ENCODE measurements at regions not wholly inside any gene's neighbourhood (a gene's known extent, or its start where the extent isn't known, plus 50 kb on each side); places are given as distances from the start of the nearest gene placed in this dataset.

- H3K36me3 ChIP-seq (ENCODE audit: insufficient read depth, insufficient read length, low read length), result no peaks in the 10 kb centered on the region
- TF ChIP-seq SUZ12 (IDR thresholded peaks at IDR 0.05; ENCODE audit: extremely low read depth, insufficient read depth, insufficient read length) (no peak), ZNF274 (IDR thresholded peaks at IDR 0.05; ENCODE audit: low read depth, low read length) (no peak), YY1 (IDR thresholded peaks at IDR 0.05; ENCODE audit: insufficient read depth, insufficient read length) (no peak)
- DNase-seq (ENCODE audit: low read depth, low spot score), result no peak
- no peaks in the 10 kb centered on the region for H3K4me1 ChIP-seq (ENCODE audit: insufficient read depth, insufficient read length)
- no peaks in the 10 kb centered on the region for H3K27me3 ChIP-seq (ENCODE audit: insufficient read depth, insufficient read length)
- H3K4me3 ChIP-seq (ENCODE audit: insufficient read length, low read depth), result no peak overlapping the region
- H3K9ac ChIP-seq (ENCODE audit: insufficient read length, low read depth), result no peak overlapping the region
- H3K9me3 ChIP-seq (ENCODE audit: insufficient read depth, low read length), result no peaks in the 10 kb centered on the region
These were observed 510.4 kb downstream of the PCDH7 start for GRCh38 chr4:31230594-31230993.

GRCh38 chr4:31234494-31234893, 514.3 kb downstream of the PCDH7 start:
- Histone ChIP-seq H3K4me1 (ENCODE audit: insufficient read depth, insufficient read length) (no peaks in the 10 kb centered on the region), H3K36me3 (ENCODE audit: insufficient read depth, insufficient read length, low read length) (no peaks in the 10 kb centered on the region), H3K4me3 (ENCODE audit: insufficient read length, low read depth) (no peak overlapping the region), H3K9me3 (ENCODE audit: insufficient read depth, low read length) (no peaks in the 10 kb centered on the region), H3K9ac (ENCODE audit: insufficient read length, low read depth) (no peak overlapping the region), H3K27me3 (ENCODE audit: insufficient read depth, insufficient read length) (no peaks in the 10 kb centered on the region)
- DNase-seq (ENCODE audit: low read depth, low spot score), result no peak
- no peak for TF ChIP-seq ZNF274 (IDR thresholded peaks at IDR 0.05; ENCODE audit: low read depth, low read length)
- no peak for TF ChIP-seq SUZ12 (IDR thresholded peaks at IDR 0.05; ENCODE audit: extremely low read depth, insufficient read depth, insufficient read length)
- no peak for TF ChIP-seq YY1 (IDR thresholded peaks at IDR 0.05; ENCODE audit: insufficient read depth, insufficient read length)

- Histone ChIP-seq H3K36me3 (ENCODE audit: insufficient read depth, insufficient read length, low read length) (no peaks in the 10 kb centered on the region), H3K9ac (ENCODE audit: insufficient read length, low read depth) (no peak overlapping the region), H3K4me3 (ENCODE audit: insufficient read length, low read depth) (no peak overlapping the region), H3K9me3 (ENCODE audit: insufficient read depth, low read length) (no peaks in the 10 kb centered on the region), H3K27me3 (ENCODE audit: insufficient read depth, insufficient read length) (no peaks in the 10 kb centered on the region), H3K4me1 (ENCODE audit: insufficient read depth, insufficient read length) (no peaks in the 10 kb centered on the region)
- DNase-seq (ENCODE audit: low read depth, low spot score), result no peak
- TF ChIP-seq ZNF274 (IDR thresholded peaks at IDR 0.05; ENCODE audit: low read depth, low read length), result no peak
These were observed 514.7 kb downstream of the PCDH7 start for GRCh38 chr4:31234901-31235300.

- Histone ChIP-seq H3K36me3 (ENCODE audit: insufficient read depth, insufficient read length, low read length) (no peaks in the 10 kb centered on the region), H3K27me3 (ENCODE audit: insufficient read depth, insufficient read length) (no peaks in the 10 kb centered on the region), H3K9me3 (ENCODE audit: insufficient read depth, low read length) (no peaks in the 10 kb centered on the region), H3K4me1 (ENCODE audit: insufficient read depth, insufficient read length) (no peaks in the 10 kb centered on the region), H3K9ac (ENCODE audit: insufficient read length, low read depth) (no peak overlapping the region), H3K4me3 (ENCODE audit: insufficient read length, low read depth) (no peak overlapping the region)
- DNase-seq (ENCODE audit: low read depth, low spot score), result no peak
- no peak for TF ChIP-seq ZNF274 (IDR thresholded peaks at IDR 0.05; ENCODE audit: low read depth, low read length)
- no peak for TF ChIP-seq YY1 (IDR thresholded peaks at IDR 0.05; ENCODE audit: insufficient read depth, insufficient read length)
- no peak for TF ChIP-seq SUZ12 (IDR thresholded peaks at IDR 0.05; ENCODE audit: extremely low read depth, insufficient read depth, insufficient read length)
These were observed 516.0 kb downstream of the PCDH7 start for GRCh38 chr4:31236020-31236638.

GRCh38 chr4:31236639-31237173, 516.5 kb downstream of the PCDH7 start:
- TF ChIP-seq ZNF274 (IDR thresholded peaks at IDR 0.05; ENCODE audit: low read depth, low read length), result no peak
- TF ChIP-seq SUZ12 (IDR thresholded peaks at IDR 0.05; ENCODE audit: extremely low read depth, insufficient read depth, insufficient read length), result no peak
- no peak for TF ChIP-seq YY1 (IDR thresholded peaks at IDR 0.05; ENCODE audit: insufficient read depth, insufficient read length)
- Histone ChIP-seq H3K4me1 (ENCODE audit: insufficient read depth, insufficient read length) (no peaks in the 10 kb centered on the region), H3K9me3 (ENCODE audit: insufficient read depth, low read length) (no peaks in the 10 kb centered on the region), H3K4me3 (ENCODE audit: insufficient read length, low read depth) (no peak overlapping the region), H3K36me3 (ENCODE audit: insufficient read depth, insufficient read length, low read length) (no peaks in the 10 kb centered on the region), H3K9ac (ENCODE audit: insufficient read length, low read depth) (no peak overlapping the region), H3K27me3 (ENCODE audit: insufficient read depth, insufficient read length) (no peaks in the 10 kb centered on the region)
- DNase-seq (ENCODE audit: low read depth, low spot score), result no peak

GRCh38 chr4:31237233-31237632, 517.1 kb downstream of the PCDH7 start:
- Histone ChIP-seq H3K9me3 (ENCODE audit: insufficient read depth, low read length) (no peaks in the 10 kb centered on the region), H3K36me3 (ENCODE audit: insufficient read depth, insufficient read length, low read length) (no peaks in the 10 kb centered on the region), H3K4me3 (ENCODE audit: insufficient read length, low read depth) (no peak overlapping the region), H3K27me3 (ENCODE audit: insufficient read depth, insufficient read length) (no peaks in the 10 kb centered on the region), H3K4me1 (ENCODE audit: insufficient read depth, insufficient read length) (no peaks in the 10 kb centered on the region), H3K9ac (ENCODE audit: insufficient read length, low read depth) (no peak overlapping the region)
- no peak for TF ChIP-seq SUZ12 (IDR thresholded peaks at IDR 0.05; ENCODE audit: extremely low read depth, insufficient read depth, insufficient read length)
- TF ChIP-seq ZNF274 (IDR thresholded peaks at IDR 0.05; ENCODE audit: low read depth, low read length), result no peak
- TF ChIP-seq YY1 (IDR thresholded peaks at IDR 0.05; ENCODE audit: insufficient read depth, insufficient read length), result no peak
- no peak for DNase-seq (ENCODE audit: low read depth, low spot score)

- Histone ChIP-seq H3K36me3 (ENCODE audit: insufficient read depth, insufficient read length, low read length) (no peaks in the 10 kb centered on the region), H3K9ac (ENCODE audit: insufficient read length, low read depth) (no peak overlapping the region), H3K27me3 (ENCODE audit: insufficient read depth, insufficient read length) (no peaks in the 10 kb centered on the region), H3K4me1 (ENCODE audit: insufficient read depth, insufficient read length) (no peaks in the 10 kb centered on the region), H3K4me3 (ENCODE audit: insufficient read length, low read depth) (no peak overlapping the region), H3K9me3 (ENCODE audit: insufficient read depth, low read length) (no peaks in the 10 kb centered on the region)
- DNase-seq (ENCODE audit: low read depth, low spot score), result no peak
- no peak for TF ChIP-seq YY1 (IDR thresholded peaks at IDR 0.05; ENCODE audit: insufficient read depth, insufficient read length)
- no peak for TF ChIP-seq ZNF274 (IDR thresholded peaks at IDR 0.05; ENCODE audit: low read depth, low read length)
- TF ChIP-seq SUZ12 (IDR thresholded peaks at IDR 0.05; ENCODE audit: extremely low read depth, insufficient read depth, insufficient read length), result no peak
These were observed 519.7 kb downstream of the PCDH7 start for GRCh38 chr4:31239886-31240285.

Measured in NT2/D1 (cell line).